ENCODE measurements at regions not wholly inside any gene's neighbourhood (a gene's known extent, or its start where the extent isn't known, plus 50 kb on each side); places are given as distances from the start of the nearest gene placed in this dataset.

DNA sequence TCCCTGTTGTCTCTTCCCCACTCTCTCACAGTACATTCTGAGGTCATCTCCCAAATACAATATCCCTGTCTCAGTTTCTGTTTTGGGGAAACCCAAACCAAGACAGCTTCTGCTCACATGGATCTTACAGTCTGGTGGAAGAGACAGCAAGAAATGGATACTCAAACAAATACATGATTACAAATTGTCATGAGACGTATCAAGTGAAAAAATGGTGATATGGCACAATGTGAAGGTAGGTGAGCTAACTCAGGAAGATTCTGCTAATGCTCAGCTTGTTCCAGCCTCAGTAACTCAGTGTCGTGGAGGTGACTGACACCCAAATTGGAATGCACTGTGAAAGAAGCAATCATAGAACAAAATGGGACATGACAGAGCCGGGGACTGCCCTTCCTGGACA, 68.3 kb downstream of the CHST1 start:
- Histone ChIP-seq H2AFZ (ENCODE audit: low read depth) (no peak overlapping the region), H3K79me2 (ENCODE audit: insufficient read depth) (no peaks in the 10 kb centered on the region), H4K20me1 (ENCODE audit: insufficient read depth) (no peaks in the 10 kb centered on the region), H3K36me3 (replicated peaks in 1 of 2; ENCODE audit: control insufficient read depth in 1 of 2, insufficient read depth in 2 of 2, low read length in 1 of 2) (no peaks in the 10 kb centered on the region), H3F3A (replicated peaks; ENCODE audit: insufficient read depth) (no peaks in the 10 kb centered on the region), H3K27ac (ENCODE audit: low read depth in 2 of 2, low read length in 1 of 2) (no peak overlapping the region), H3K9me3 (no peaks in the 10 kb centered on the region), H3K4me3 (ENCODE audit: low read depth in 2 of 2, low read length in 1 of 2) (no peak overlapping the region), H3K4me2 (no peak overlapping the region), H3K9me2 (no peaks in the 10 kb centered on the region), H3K4me1 (ENCODE audit: control insufficient read depth in 1 of 2, insufficient read depth in 2 of 2, low read depth in 1 of 2, low read length in 1 of 2) (peaks cover 0 to 7% of the 10 kb centered on the region in 2 experiments; a peak in 1 of 4 replicates), H3K9ac (no peak overlapping the region), H3K27me3 (ENCODE audit: insufficient read depth) (no peaks in the 10 kb centered on the region; the same call in 1 of the 2 replicates)
- ChIA-PET POLR2A (no interaction called here), CTCF (interaction anchor here (1.9 kb wide), 1 partner anchor 175 kb away, joined by 6 read pairs; no protein-coding TSS in a partner anchor)
- TF ChIP-seq FOSL2 (IDR thresholded peaks at IDR 0.05; ENCODE audit: borderline replicate concordance, low read depth) (no peak), TAF1 (IDR thresholded peaks at IDR 0.05; ENCODE audit: borderline replicate concordance, low read depth, low read length) (no peak), POLR2AphosphoS5 (IDR thresholded peaks at IDR 0.05; ENCODE audit: low read depth, low read length) (no peak), EP300 (IDR thresholded peaks at IDR 0.05; ENCODE audit: borderline replicate concordance in 1 of 2, low read depth in 1 of 2, low read length in 1 of 2) (no peak), TCF12 (IDR thresholded peaks at IDR 0.05) (no peak), SMC3 (IDR thresholded peaks at IDR 0.05; ENCODE audit: low read depth, low read length) (no peak), GATA2 (CRISPR knock-in tag; IDR thresholded peaks at IDR 0.05) (no peak), FOXM1 (IDR thresholded peaks at IDR 0.05; ENCODE audit: low read depth) (no peak), SIN3A (IDR thresholded peaks at IDR 0.05; ENCODE audit: borderline replicate concordance, low read depth, low read length) (no peak)
- TF ChIP-seq, protein P1, sequence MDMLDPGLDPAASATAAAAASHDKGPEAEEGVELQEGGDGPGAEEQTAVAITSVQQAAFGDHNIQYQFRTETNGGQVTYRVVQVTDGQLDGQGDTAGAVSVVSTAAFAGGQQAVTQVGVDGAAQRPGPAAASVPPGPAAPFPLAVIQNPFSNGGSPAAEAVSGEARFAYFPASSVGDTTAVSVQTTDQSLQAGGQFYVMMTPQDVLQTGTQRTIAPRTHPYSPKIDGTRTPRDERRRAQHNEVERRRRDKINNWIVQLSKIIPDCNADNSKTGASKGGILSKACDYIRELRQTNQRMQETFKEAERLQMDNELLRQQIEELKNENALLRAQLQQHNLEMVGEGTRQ (IDR thresholded peaks at IDR 0.05; ENCODE audit: borderline replicate concordance, low read depth, low read length): no peak
- no peak for DNase-seq
- WGBS (ENCODE audit: low lambda C conversion rate): 24% methylated on average over 3 of the region's 3 CpGs

DNA sequence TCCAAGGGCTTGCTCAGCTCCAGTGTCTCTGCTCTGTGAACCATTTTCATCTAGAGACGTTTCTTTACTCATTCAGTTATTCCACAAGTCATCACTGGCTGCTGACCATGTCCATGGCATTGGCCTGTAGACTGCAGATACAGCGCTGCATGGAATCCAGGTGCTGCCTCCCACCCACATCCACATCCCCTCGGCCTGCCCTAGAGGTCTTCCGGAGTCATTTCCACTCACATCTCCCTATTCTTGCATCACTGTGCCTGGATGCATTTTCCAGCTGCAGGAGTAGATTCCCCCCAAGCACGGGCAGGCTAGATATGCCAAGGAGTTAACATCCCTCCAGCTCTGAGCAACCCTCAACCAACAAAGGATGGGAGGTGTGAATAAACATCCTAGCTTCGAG, 68.9 kb downstream of the CHST1 start:
- Histone ChIP-seq H3K27ac (ENCODE audit: low read depth in 2 of 2, low read length in 1 of 2) (no peak overlapping the region), H3K9ac (no peak overlapping the region), H3K4me2 (no peak overlapping the region), H3K4me1 (ENCODE audit: control insufficient read depth in 1 of 2, insufficient read depth in 2 of 2, low read depth in 1 of 2, low read length in 1 of 2) (peaks cover 0 to 7% of the 10 kb centered on the region in 2 experiments; a peak in 1 of 4 replicates), H3K9me3 (no peaks in the 10 kb centered on the region), H3K9me2 (no peaks in the 10 kb centered on the region), H3K79me2 (ENCODE audit: insufficient read depth) (no peaks in the 10 kb centered on the region), H3K27me3 (ENCODE audit: insufficient read depth) (no peaks in the 10 kb centered on the region; the same call in 1 of the 2 replicates), H4K20me1 (ENCODE audit: insufficient read depth) (no peaks in the 10 kb centered on the region), H3K36me3 (replicated peaks in 1 of 2; ENCODE audit: control insufficient read depth in 1 of 2, insufficient read depth in 2 of 2, low read length in 1 of 2) (no peaks in the 10 kb centered on the region), H3F3A (replicated peaks; ENCODE audit: insufficient read depth) (no peaks in the 10 kb centered on the region), H3K4me3 (ENCODE audit: low read depth in 2 of 2, low read length in 1 of 2) (no peak overlapping the region), H2AFZ (ENCODE audit: low read depth) (no peak overlapping the region)
- CTCF ChIA-PET: interaction anchor here (1.9 kb wide), 1 partner anchor 175 kb away, joined by 6 read pairs; no protein-coding TSS in a partner anchor
- WGBS (ENCODE audit: low lambda C conversion rate): 27% methylated on average over 6 of the region's 6 CpGs
- DNase-seq: no peak
- no peak for TF ChIP-seq NFIC (IDR thresholded peaks at IDR 0.05; ENCODE audit: borderline replicate concordance)
- no peak for TF ChIP-seq RXRA (IDR thresholded peaks at IDR 0.05; ENCODE audit: borderline replicate concordance, low read depth)
- TF ChIP-seq, protein P2, sequence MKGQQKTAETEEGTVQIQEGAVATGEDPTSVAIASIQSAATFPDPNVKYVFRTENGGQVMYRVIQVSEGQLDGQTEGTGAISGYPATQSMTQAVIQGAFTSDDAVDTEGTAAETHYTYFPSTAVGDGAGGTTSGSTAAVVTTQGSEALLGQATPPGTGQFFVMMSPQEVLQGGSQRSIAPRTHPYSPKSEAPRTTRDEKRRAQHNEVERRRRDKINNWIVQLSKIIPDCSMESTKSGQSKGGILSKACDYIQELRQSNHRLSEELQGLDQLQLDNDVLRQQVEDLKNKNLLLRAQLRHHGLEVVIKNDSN (IDR thresholded peaks at IDR 0.05; ENCODE audit: borderline replicate concordance, low read depth): no peak
- no peak for TF ChIP-seq EZH2phosphoT487 (IDR thresholded peaks at IDR 0.05; ENCODE audit: borderline replicate concordance, low read depth)
- POLR2A ChIA-PET: no interaction called here
